IMR-90 (cell line): ENCODE measurements at regions not wholly inside any gene's neighbourhood (a gene's known extent, or its start where the extent isn't known, plus 50 kb on each side); places are given as distances from the start of the nearest gene placed in this dataset. TPM values are rescaled to one million over a fixed set of nuclear protein-coding genes. Genes with fewer than 3 reads are reported as not detected.

Experiments used
- microRNA-seq, 2 experiments: library from miRNA; stranded (forward) in 1 of 2; unstranded in 1 of 2; fragments of 10-50 nt in 1 of 2; fragments of <30 nt in 1 of 2; gene quantifications in 1 of 2; microRNA quantifications in 1 of 2; one replicate each; pipeline versions ENCODE3 to v1.1.0; 2013 to 2020; ENCODE audit not compliant: insufficient read depth in 1 of 2, insufficient read length in 1 of 2, unreplicated experiment in 1 of 2
- small RNA-seq, 5 experiments: library from RNA; depleted of rRNA; stranded (forward); fragments of <200 nt; gene quantifications; one replicate each; pipeline ENCODE3, GENCODE V24; 2012

Small RNA genes lying in the stretch of these regions (microRNA-seq; reads per million reads assigned to microRNA genes)
- not detected for gene RNU1-150P (ENCODE audit: insufficient read depth, insufficient read length)

Small RNA genes lying in the stretch of these regions (small RNA-seq; reads per million reads assigned to genes)
- gene RNU1-150P, result 0 to 0.04 (median 0) reads per million in 5 experiments
